ENCODE measurements at regions not wholly inside any gene's neighbourhood (a gene's known extent, or its start where the extent isn't known, plus 50 kb on each side); places are given as distances from the start of the nearest gene placed in this dataset.

- no peak for TF ChIP-seq CTCF (IDR thresholded peaks at IDR 0.05; ENCODE audit: insufficient read depth, low read depth, low read length)
- TF ChIP-seq EZH2 (IDR thresholded peaks at IDR 0.05; ENCODE audit: insufficient read depth, low read length): no peak
Measured at GRCh38 chr7:156147104-156147503, 334.8 kb upstream of the SHH start.
